Fibroblast of lung (primary cell): ENCODE measurements at regions not wholly inside any gene's neighbourhood (a gene's known extent, or its start where the extent isn't known, plus 50 kb on each side); places are given as distances from the start of the nearest gene placed in this dataset.

Source experiments
- DNase-seq, 2 donors: peaks; one replicate each; pipeline versions ENCODE4 v3.0.0 to v3.0.0-alpha.2; 2010; ENCODE audit warnings: low read depth in 2 of 2
- H2AFZ ChIP-seq: 2 replicates; pipeline ENCODE4 v1.5.1; 2012; ENCODE audit warnings: low read length, control low read depth, inconsistent platforms
- H3K27ac ChIP-seq: 2 replicates; pipeline ENCODE4 v1.5.1; 2011; ENCODE audit warnings: low read length, control low read depth; ENCODE audit not compliant: insufficient read depth
- H3K27me3 ChIP-seq: 2 replicates; pipeline ENCODE4 v1.5.1; 2011; ENCODE audit warnings: mild to moderate bottlenecking, low read length; ENCODE audit not compliant: control insufficient read depth, insufficient read depth
- H3K36me3 ChIP-seq: 2 replicates; pipeline ENCODE4 v1.5.1; 2011; ENCODE audit warnings: low read length; ENCODE audit not compliant: control insufficient read depth, insufficient read depth
- H3K4me1 ChIP-seq: 2 replicates; pipeline ENCODE4 v1.5.1; 2011; ENCODE audit warnings: low read length; ENCODE audit not compliant: control insufficient read depth, insufficient read depth; ENCODE audit errors: extremely low read depth
- H3K4me2 ChIP-seq: 2 replicates; pipeline ENCODE4 v1.5.1; 2011; ENCODE audit warnings: low read length, control low read depth; ENCODE audit not compliant: insufficient read depth; ENCODE audit errors: extremely low read depth
- H3K4me3 ChIP-seq, 4 experiments: fragments of 200-600 bp in 1 of 4; sonication (generic) in 1 of 4; replicated peaks in 1 of 4; 2 replicates each; pipeline ENCODE4 v1.5.1; 2011 to 2016; ENCODE audit warnings: low read length in 4 of 4, low read depth in 3 of 4, mild to moderate bottlenecking in 3 of 4, control low read depth in 2 of 4, inconsistent platforms in 1 of 4, mixed read lengths in 1 of 4; ENCODE audit not compliant: insufficient read depth in 1 of 4; ENCODE audit errors: control extremely low read depth in 1 of 4
- H3K79me2 ChIP-seq: 2 replicates; pipeline ENCODE4 v1.5.1; 2012; ENCODE audit warnings: mild to moderate bottlenecking, low read length, inconsistent platforms; ENCODE audit not compliant: control insufficient read depth, insufficient read depth
- H3K9ac ChIP-seq: 2 replicates; pipeline ENCODE4 v1.5.1; 2011; ENCODE audit warnings: mild to moderate bottlenecking, low read length, control low read depth; ENCODE audit not compliant: insufficient read depth
- H3K9me3 ChIP-seq: 2 replicates; pipeline ENCODE4 v1.5.1; 2012; ENCODE audit warnings: low read depth, low read length; ENCODE audit not compliant: control insufficient read depth, insufficient read depth
- H4K20me1 ChIP-seq: 2 replicates; pipeline ENCODE4 v1.5.1; 2011; ENCODE audit warnings: low read length; ENCODE audit not compliant: control insufficient read depth, insufficient read depth; ENCODE audit errors: extremely low read depth
- CTCF ChIP-seq, 2 donors: IDR thresholded peaks in 1 of 2; conservative IDR thresholded peaks in 1 of 2; 1 replicate in 1 of 2; 2 replicates in 1 of 2; pipeline ENCODE4 v1.5.1; 2011 to 2012; ENCODE audit warnings: low read length in 2 of 2, control low read depth in 1 of 2, inconsistent platforms in 1 of 2, low read depth in 1 of 2, mild to moderate bottlenecking in 1 of 2
- EZH2 ChIP-seq: IDR thresholded peaks from 2 replicates; pipeline ENCODE4 v1.5.1; 2012; ENCODE audit warnings: low read length, control low read depth, mild to moderate bottlenecking; ENCODE audit errors: missing control alignments

- H3K4me1 ChIP-seq = no peaks in the 10 kb centered on the region
- H3K36me3 ChIP-seq = no peaks in the 10 kb centered on the region
- no peak for TF ChIP-seq CTCF (conservative IDR thresholded peaks at IDR 0.05 in 1 of 2, IDR thresholded peaks at IDR 0.05 in 1 of 2; ENCODE audit: low read depth in 1 of 2, low read length in 2 of 2)
- no peak for TF ChIP-seq EZH2
- no peaks in the 10 kb centered on the region for H3K27me3 ChIP-seq
- H3K9ac ChIP-seq = no peak overlapping the region
- no peak for DNase-seq
- no peaks in the 10 kb centered on the region for H3K79me2 ChIP-seq
- H3K27ac ChIP-seq = no peak overlapping the region
- H3K4me3 ChIP-seq = no peak overlapping the region
- H3K4me2 ChIP-seq = no peak overlapping the region
- no peaks in the 10 kb centered on the region for H3K9me3 ChIP-seq
- H4K20me1 ChIP-seq = no peaks in the 10 kb centered on the region
- no peak overlapping the region for H2AFZ ChIP-seq
These were observed 505.6 kb downstream of the CDH26 start for GRCh38 chr20:60463798-60464197.

- Histone ChIP-seq H3K79me2 (no peaks in the 10 kb centered on the region), H3K9me3 (no peaks in the 10 kb centered on the region), H4K20me1 (no peaks in the 10 kb centered on the region), H3K36me3 (no peaks in the 10 kb centered on the region), H3K4me3 (no peak overlapping the region), H3K27me3 (no peaks in the 10 kb centered on the region), H3K4me1 (no peaks in the 10 kb centered on the region), H2AFZ (no peak overlapping the region), H3K4me2 (no peak overlapping the region), H3K9ac (no peak overlapping the region), H3K27ac (no peak overlapping the region)
- TF ChIP-seq EZH2 (no peak), CTCF (conservative IDR thresholded peaks at IDR 0.05 in 1 of 2, IDR thresholded peaks at IDR 0.05 in 1 of 2; ENCODE audit: low read depth in 1 of 2, low read length in 2 of 2) (no peak)
- no peak for DNase-seq
These were observed 507.2 kb downstream of the CDH26 start for GRCh38 chr20:60465439-60465838.

GRCh38 chr20:60465993-60466686 lies 507.9 kb downstream of the CDH26 start:
- H3K9me3 ChIP-seq = no peaks in the 10 kb centered on the region
- H3K36me3 ChIP-seq = no peaks in the 10 kb centered on the region
- H2AFZ ChIP-seq = no peak overlapping the region
- no peaks in the 10 kb centered on the region for H3K4me1 ChIP-seq
- TF ChIP-seq CTCF (conservative IDR thresholded peaks at IDR 0.05 in 1 of 2, IDR thresholded peaks at IDR 0.05 in 1 of 2; ENCODE audit: low read depth in 1 of 2, low read length in 2 of 2) (no peak), EZH2 (no peak)
- no peak overlapping the region for H3K27ac ChIP-seq
- H4K20me1 ChIP-seq = no peaks in the 10 kb centered on the region
- no peak overlapping the region for H3K4me3 ChIP-seq
- no peak overlapping the region for H3K4me2 ChIP-seq
- no peak overlapping the region for H3K9ac ChIP-seq
- H3K79me2 ChIP-seq = no peaks in the 10 kb centered on the region
- no peak for DNase-seq
- no peaks in the 10 kb centered on the region for H3K27me3 ChIP-seq
